T-helper 1 cell treated with Interleukin-12 subunit alpha and Interleukin-12 subunit beta and Interleukin-4 antibody, amounts not matched to agents 30 μg/mL and 1 μg/mL, for 36 hours (primary cell): ENCODE measurements at regions not wholly inside any gene's neighbourhood (a gene's known extent, or its start where the extent isn't known, plus 50 kb on each side); places are given as distances from the start of the nearest gene placed in this dataset.

Experiments
- H3K27ac Mint-ChIP-seq: one replicate; pipeline ENCODE4 v1.8.0; 2021; ENCODE audit warnings: mild to moderate bottlenecking, mixed read lengths
- H3K27me3 Mint-ChIP-seq: one replicate; pipeline ENCODE4 v1.8.0; 2021; ENCODE audit warnings: low read depth, mixed read lengths
- H3K36me3 Mint-ChIP-seq: one replicate; pipeline ENCODE4 v1.8.0; 2021; ENCODE audit warnings: low read depth, mixed read lengths
- H3K4me1 Mint-ChIP-seq: one replicate; pipeline ENCODE4 v1.8.0; 2021; ENCODE audit warnings: low read depth, mixed read lengths
- H3K4me3 Mint-ChIP-seq: one replicate; pipeline ENCODE4 v1.8.0; 2021; ENCODE audit warnings: mild to moderate bottlenecking, moderate library complexity, mixed read lengths
- H3K9me3 Mint-ChIP-seq: one replicate; pipeline ENCODE4 v1.8.0; 2021; ENCODE audit warnings: mixed read lengths

GRCh38 chr4:188263321-188263720 lies 124.1 kb downstream of the TRIML1 start:
- peaks cover 28% of the 10 kb centered on the region for H3K9me3 Mint-ChIP-seq
- no peaks in the 10 kb centered on the region for H3K36me3 Mint-ChIP-seq
- H3K4me3 Mint-ChIP-seq: no peak overlapping the region
- H3K4me1 Mint-ChIP-seq: no peaks in the 10 kb centered on the region
- no peaks in the 10 kb centered on the region for H3K27me3 Mint-ChIP-seq
- H3K27ac Mint-ChIP-seq: no peak overlapping the region

GRCh38 chr4:188266386-188266785 lies 127.1 kb downstream of the TRIML1 start:
- no peaks in the 10 kb centered on the region for H3K27me3 Mint-ChIP-seq
- no peak overlapping the region for H3K27ac Mint-ChIP-seq
- H3K4me1 Mint-ChIP-seq: no peaks in the 10 kb centered on the region
- no peak overlapping the region for H3K4me3 Mint-ChIP-seq
- H3K36me3 Mint-ChIP-seq: no peaks in the 10 kb centered on the region
- peaks cover 22% of the 10 kb centered on the region for H3K9me3 Mint-ChIP-seq

- no peaks in the 10 kb centered on the region for H3K4me1 Mint-ChIP-seq
- no peak overlapping the region for H3K4me3 Mint-ChIP-seq
- H3K9me3 Mint-ChIP-seq: peaks cover 22% of the 10 kb centered on the region
- no peaks in the 10 kb centered on the region for H3K36me3 Mint-ChIP-seq
- no peak overlapping the region for H3K27ac Mint-ChIP-seq
- H3K27me3 Mint-ChIP-seq: no peaks in the 10 kb centered on the region
Observed at GRCh38 chr4:188268131-188268908, 129.1 kb downstream of the TRIML1 start.

GRCh38 chr4:188270273-188271069 lies 131.2 kb downstream of the TRIML1 start:
- H3K27me3 Mint-ChIP-seq: no peaks in the 10 kb centered on the region
- peaks cover 19% of the 10 kb centered on the region for H3K9me3 Mint-ChIP-seq
- H3K27ac Mint-ChIP-seq: no peak overlapping the region
- no peaks in the 10 kb centered on the region for H3K36me3 Mint-ChIP-seq
- no peak overlapping the region for H3K4me3 Mint-ChIP-seq
- no peaks in the 10 kb centered on the region for H3K4me1 Mint-ChIP-seq

- Mint-ChIP-seq H3K9me3 (peaks cover 3% of the 10 kb centered on the region), H3K4me3 (no peak overlapping the region), H3K4me1 (no peaks in the 10 kb centered on the region), H3K36me3 (no peaks in the 10 kb centered on the region), H3K27me3 (no peaks in the 10 kb centered on the region), H3K27ac (no peak overlapping the region)
Observed at GRCh38 chr4:188275686-188276085, 136.4 kb downstream of the TRIML1 start.

- H3K27me3 Mint-ChIP-seq: no peaks in the 10 kb centered on the region
- H3K9me3 Mint-ChIP-seq: peaks cover 7% of the 10 kb centered on the region
- no peaks in the 10 kb centered on the region for H3K36me3 Mint-ChIP-seq
- no peak overlapping the region for H3K4me3 Mint-ChIP-seq
- no peaks in the 10 kb centered on the region for H3K4me1 Mint-ChIP-seq
- H3K27ac Mint-ChIP-seq: no peak overlapping the region
Observed at GRCh38 chr4:188279184-188279583, 139.9 kb downstream of the TRIML1 start.

GRCh38 chr4:188282471-188283232 lies 143.4 kb downstream of the TRIML1 start:
- Mint-ChIP-seq H3K27me3 (no peaks in the 10 kb centered on the region), H3K4me1 (no peaks in the 10 kb centered on the region), H3K9me3 (peaks cover 17% of the 10 kb centered on the region), H3K36me3 (no peaks in the 10 kb centered on the region), H3K4me3 (no peak overlapping the region), H3K27ac (no peak overlapping the region)

- H3K4me1 Mint-ChIP-seq: no peaks in the 10 kb centered on the region
- no peak overlapping the region for H3K27ac Mint-ChIP-seq
- H3K27me3 Mint-ChIP-seq: no peaks in the 10 kb centered on the region
- no peak overlapping the region for H3K4me3 Mint-ChIP-seq
- peaks cover 22% of the 10 kb centered on the region for H3K9me3 Mint-ChIP-seq
- no peaks in the 10 kb centered on the region for H3K36me3 Mint-ChIP-seq
Observed at GRCh38 chr4:188287169-188287894, 148.1 kb downstream of the TRIML1 start.

- Mint-ChIP-seq H3K36me3 (no peaks in the 10 kb centered on the region), H3K27ac (no peak overlapping the region), H3K27me3 (no peaks in the 10 kb centered on the region), H3K4me1 (no peaks in the 10 kb centered on the region), H3K9me3 (peaks cover 18% of the 10 kb centered on the region), H3K4me3 (no peak overlapping the region)
Observed at GRCh38 chr4:188289531-188290125, 150.4 kb downstream of the TRIML1 start.

GRCh38 chr4:188295899-188296298 lies 156.7 kb downstream of the TRIML1 start:
- no peaks in the 10 kb centered on the region for H3K27me3 Mint-ChIP-seq
- H3K4me1 Mint-ChIP-seq: no peaks in the 10 kb centered on the region
- H3K9me3 Mint-ChIP-seq: peaks cover 22% of the 10 kb centered on the region
- no peaks in the 10 kb centered on the region for H3K36me3 Mint-ChIP-seq
- H3K4me3 Mint-ChIP-seq: no peak overlapping the region
- no peak overlapping the region for H3K27ac Mint-ChIP-seq

GRCh38 chr4:188296331-188296730 lies 157.1 kb downstream of the TRIML1 start:
- peaks cover 26% of the 10 kb centered on the region for H3K9me3 Mint-ChIP-seq
- no peaks in the 10 kb centered on the region for H3K4me1 Mint-ChIP-seq
- H3K36me3 Mint-ChIP-seq: no peaks in the 10 kb centered on the region
- H3K27me3 Mint-ChIP-seq: no peaks in the 10 kb centered on the region
- H3K27ac Mint-ChIP-seq: no peak overlapping the region
- H3K4me3 Mint-ChIP-seq: no peak overlapping the region

- H3K27me3 Mint-ChIP-seq: no peaks in the 10 kb centered on the region
- H3K4me1 Mint-ChIP-seq: no peaks in the 10 kb centered on the region
- H3K27ac Mint-ChIP-seq: no peak overlapping the region
- no peak overlapping the region for H3K4me3 Mint-ChIP-seq
- H3K9me3 Mint-ChIP-seq: peaks cover 26% of the 10 kb centered on the region
- H3K36me3 Mint-ChIP-seq: no peaks in the 10 kb centered on the region
Observed at GRCh38 chr4:188297873-188298272, 158.6 kb downstream of the TRIML1 start.

GRCh38 chr4:188299161-188299560 lies 159.9 kb downstream of the TRIML1 start:
- H3K27me3 Mint-ChIP-seq: no peaks in the 10 kb centered on the region
- no peaks in the 10 kb centered on the region for H3K36me3 Mint-ChIP-seq
- no peak overlapping the region for H3K27ac Mint-ChIP-seq
- no peak overlapping the region for H3K4me3 Mint-ChIP-seq
- no peaks in the 10 kb centered on the region for H3K4me1 Mint-ChIP-seq
- peaks cover 26% of the 10 kb centered on the region for H3K9me3 Mint-ChIP-seq

- Mint-ChIP-seq H3K9me3 (peaks cover 29% of the 10 kb centered on the region), H3K27ac (no peak overlapping the region), H3K27me3 (no peaks in the 10 kb centered on the region), H3K36me3 (no peaks in the 10 kb centered on the region), H3K4me1 (no peaks in the 10 kb centered on the region), H3K4me3 (no peak overlapping the region)
Observed at GRCh38 chr4:188300385-188300784, 161.1 kb downstream of the TRIML1 start.
